Large intestine (tissue), 3 donors: ENCODE measurements at regions not wholly inside any gene's neighbourhood (a gene's known extent, or its start where the extent isn't known, plus 50 kb on each side); places are given as distances from the start of the nearest gene placed in this dataset.

Experiments used
- DNase-seq, 2 donors: peaks; one replicate each; pipeline versions ENCODE4 v3.0.0 to v3.0.0-alpha.2; 2013
- H3K27ac ChIP-seq: one replicate; pipeline ENCODE4 v1.5.1; 2013; ENCODE audit warnings: low read length
- H3K27me3 ChIP-seq: 2 replicates; pipeline ENCODE4 v1.6.1; 2013; ENCODE audit warnings: low read length; ENCODE audit not compliant: control insufficient read depth, insufficient read depth
- H3K36me3 ChIP-seq: 2 replicates; pipeline ENCODE4 v1.6.1; 2013; ENCODE audit warnings: low read length; ENCODE audit not compliant: control insufficient read depth, insufficient read depth
- H3K4me1 ChIP-seq: one replicate; pipeline ENCODE4 v1.6.1; 2013; ENCODE audit warnings: low read length; ENCODE audit not compliant: control insufficient read depth, insufficient read depth
- H3K4me3 ChIP-seq: one replicate; pipeline ENCODE4 v1.5.1; 2013; ENCODE audit warnings: low read length
- H3K9me3 ChIP-seq: one replicate; pipeline ENCODE4 v1.6.1; 2013; ENCODE audit warnings: mild to moderate bottlenecking, low read depth, low read length, moderate library complexity; ENCODE audit not compliant: control insufficient read depth
- WGBS: methylation state at CpG from one replicate; pipeline ENCODE4 v1.1.5; 2013; ENCODE audit warnings: low lambda C conversion rate; ENCODE audit not compliant: insufficient coverage; 5-methylcytosine and 5-hydroxymethylcytosine counted together

DNA sequence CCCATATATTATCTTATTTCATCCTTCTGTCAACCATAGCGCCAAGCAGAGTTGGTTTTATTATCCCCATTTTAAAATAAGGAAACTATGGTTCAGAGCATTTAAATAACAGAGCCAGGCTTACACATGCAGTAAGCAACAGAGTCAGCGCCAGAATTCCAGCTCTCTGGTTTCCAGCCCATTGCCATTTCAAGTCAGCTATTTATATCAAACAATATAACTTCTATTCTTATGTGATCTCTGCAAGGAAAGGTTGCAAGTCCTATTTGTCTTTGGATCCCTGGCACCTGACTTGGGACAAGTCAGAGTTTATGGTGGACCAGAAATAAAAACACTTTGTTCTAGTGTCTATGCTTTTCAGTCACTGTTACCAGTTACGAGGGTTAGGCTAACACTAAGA is 174.1 kb upstream of the EEA1 start:
- H3K36me3 ChIP-seq, result no peaks in the 10 kb centered on the region
- H3K27me3 ChIP-seq, result no peaks in the 10 kb centered on the region
- peak overlapping the region; percentile 67 for H3K27ac ChIP-seq
- no peak for DNase-seq
- H3K4me1 ChIP-seq, result peaks cover 27% of the 10 kb centered on the region
- H3K4me3 ChIP-seq, result no peak overlapping the region
- no peaks in the 10 kb centered on the region for H3K9me3 ChIP-seq
- no CpG with 5 or more reads among the region's 3 CpGs for WGBS

DNA sequence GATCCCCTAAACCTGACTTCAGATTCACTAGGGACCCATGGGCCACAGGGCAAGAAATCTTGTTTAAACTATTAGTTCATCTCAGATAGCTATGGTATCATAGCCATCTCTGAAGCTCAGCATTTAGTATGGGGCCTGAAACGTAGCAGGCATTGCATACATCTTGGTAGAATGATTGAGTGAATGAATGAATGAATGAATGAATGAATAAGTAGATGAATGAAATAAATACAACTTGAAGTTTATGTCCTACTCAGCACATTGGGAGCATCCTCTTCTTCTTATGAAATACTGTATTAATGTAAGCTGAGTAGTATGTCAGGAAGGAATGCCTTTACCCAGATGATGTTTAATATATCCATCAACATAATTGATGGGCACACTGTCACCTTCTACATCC is 175.4 kb upstream of the EEA1 start:
- Histone ChIP-seq H3K27ac (no peak overlapping the region), H3K36me3 (no peaks in the 10 kb centered on the region), H3K4me3 (no peak overlapping the region), H3K9me3 (no peaks in the 10 kb centered on the region), H3K27me3 (no peaks in the 10 kb centered on the region), H3K4me1 (peaks cover 27% of the 10 kb centered on the region)
- no peak for DNase-seq
- WGBS, result no CpG with 5 or more reads among the region's 1 CpG

DNA sequence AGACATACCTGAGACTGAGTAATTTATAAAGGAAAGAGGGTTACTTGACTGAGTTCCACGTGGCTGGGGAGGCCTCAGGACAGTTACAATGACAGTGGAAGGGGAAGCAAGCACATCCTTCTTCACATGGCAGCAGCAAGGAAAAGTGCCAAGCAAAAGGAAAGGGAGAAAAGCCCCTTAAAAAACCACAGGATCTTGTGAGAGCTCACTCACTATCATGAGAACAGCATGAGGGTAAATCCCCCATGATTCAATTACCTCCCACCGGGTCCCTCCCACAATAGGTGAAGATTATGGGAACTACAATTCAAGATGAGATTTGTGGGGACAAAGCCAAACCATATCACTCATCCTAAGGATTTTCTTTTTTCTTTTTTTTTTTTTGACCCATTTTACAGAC is 177.8 kb upstream of the EEA1 start:
- no peaks in the 10 kb centered on the region for H3K27me3 ChIP-seq
- WGBS, result no CpG with 5 or more reads among the region's 2 CpGs
- H3K27ac ChIP-seq, result no peak overlapping the region
- no peaks in the 10 kb centered on the region for H3K36me3 ChIP-seq
- H3K4me3 ChIP-seq, result no peak overlapping the region
- H3K9me3 ChIP-seq, result no peaks in the 10 kb centered on the region
- DNase-seq, result no peak
- H3K4me1 ChIP-seq, result peaks cover 12% of the 10 kb centered on the region

DNA sequence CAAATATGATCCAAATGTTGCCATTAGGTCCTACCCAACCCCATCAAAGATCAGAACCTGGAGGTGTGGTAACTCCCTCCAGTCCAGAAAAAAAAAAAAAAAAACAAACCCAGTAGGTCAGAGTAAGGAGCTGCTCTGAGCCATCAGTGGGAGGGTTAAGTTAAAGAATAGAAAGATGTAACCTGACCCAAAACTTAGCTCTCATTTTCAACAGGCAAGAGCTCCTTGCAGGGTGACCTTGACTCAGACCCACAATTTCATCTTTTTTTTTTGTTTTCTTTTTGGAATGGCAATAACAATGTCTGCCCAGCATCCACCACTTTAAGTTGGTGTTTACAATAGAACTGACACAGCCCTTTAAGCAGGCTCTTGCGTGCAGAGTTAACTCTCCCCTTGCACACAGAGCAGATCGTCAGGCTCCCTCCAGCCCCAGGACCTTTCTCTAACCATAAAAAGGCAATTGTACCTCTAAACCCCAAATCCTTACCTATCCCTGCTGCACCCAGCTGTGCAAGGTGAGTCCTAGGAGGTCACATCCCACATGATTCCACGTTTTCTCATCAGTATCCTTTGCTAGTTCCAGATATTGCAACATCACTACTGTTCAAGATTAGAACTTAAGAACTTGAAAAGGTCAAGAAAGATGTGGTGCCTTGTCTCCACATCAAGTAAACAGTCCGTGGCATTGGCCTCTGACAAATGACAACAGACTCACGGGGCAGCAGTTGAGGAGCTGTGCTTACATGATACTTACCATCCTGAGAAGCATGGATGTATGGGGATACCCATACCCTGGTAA is 178.6 kb upstream of the EEA1 start:
- H3K27ac ChIP-seq, result no peak overlapping the region
- H3K27me3 ChIP-seq, result no peaks in the 10 kb centered on the region
- WGBS, result no CpG with 5 or more reads among the region's 5 CpGs
- H3K36me3 ChIP-seq, result no peaks in the 10 kb centered on the region
- no peak overlapping the region for H3K4me3 ChIP-seq
- no peaks in the 10 kb centered on the region for H3K9me3 ChIP-seq
- no peak for DNase-seq
- H3K4me1 ChIP-seq, result peaks cover 8% of the 10 kb centered on the region

DNA sequence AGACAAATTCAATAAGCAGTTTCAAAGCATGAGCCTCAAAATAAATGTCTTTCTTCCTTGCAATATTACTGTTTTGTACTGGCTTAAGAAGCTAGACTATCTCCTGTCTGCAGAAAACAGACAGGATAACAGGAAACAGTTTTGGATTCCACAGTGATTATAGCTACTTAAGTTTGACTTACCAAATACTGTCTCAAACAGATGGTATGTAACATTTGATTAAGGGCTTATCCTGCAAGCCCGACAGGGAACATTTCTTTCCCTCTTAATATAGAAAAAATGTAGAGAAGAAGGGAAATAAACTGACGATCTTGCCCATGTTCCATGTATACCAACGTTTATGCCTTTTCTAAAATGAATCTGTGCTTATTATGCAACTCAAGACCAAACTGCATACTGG is 179.9 kb upstream of the EEA1 start:
- DNase-seq, result no peak
- Histone ChIP-seq H3K9me3 (no peaks in the 10 kb centered on the region), H3K4me1 (no peaks in the 10 kb centered on the region), H3K27ac (no peak overlapping the region), H3K4me3 (no peak overlapping the region), H3K36me3 (no peaks in the 10 kb centered on the region), H3K27me3 (no peaks in the 10 kb centered on the region)
- 67% methylated on average over 1 of the region's 3 CpGs for WGBS

DNA sequence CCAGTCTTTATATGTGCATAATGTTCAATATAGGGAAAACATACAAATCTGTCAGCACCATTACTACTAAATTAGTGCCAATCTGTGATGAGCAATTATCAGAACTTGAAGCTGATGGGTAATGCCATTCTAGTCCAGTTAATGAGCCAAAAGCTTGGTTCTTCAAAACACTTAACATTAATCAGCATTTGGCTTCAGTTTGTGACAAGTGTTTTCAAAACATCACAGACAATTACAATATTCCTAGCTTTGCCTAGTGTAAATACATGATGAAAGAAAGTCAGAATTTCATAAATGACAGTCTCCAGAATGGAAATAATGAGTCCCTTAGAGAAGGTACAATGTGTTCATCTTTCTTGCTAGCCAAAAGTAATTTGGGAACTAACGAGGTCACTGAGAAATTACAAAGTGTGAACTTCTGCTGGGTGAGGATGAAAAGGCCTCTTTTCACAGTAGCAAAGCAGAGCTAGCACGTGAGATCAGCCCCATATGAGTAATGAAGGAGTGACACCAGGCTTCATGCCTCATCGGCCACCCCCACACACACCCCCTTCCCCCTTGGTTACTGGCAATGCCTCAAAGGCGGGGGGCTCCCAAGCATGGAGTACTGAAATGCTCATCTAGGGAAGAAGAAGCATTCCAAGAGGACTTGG is 180.6 kb upstream of the EEA1 start:
- Histone ChIP-seq H3K36me3 (no peaks in the 10 kb centered on the region), H3K27me3 (no peaks in the 10 kb centered on the region), H3K4me1 (no peaks in the 10 kb centered on the region), H3K27ac (no peak overlapping the region), H3K9me3 (no peaks in the 10 kb centered on the region), H3K4me3 (no peak overlapping the region)
- WGBS, result no CpG with 5 or more reads among the region's 4 CpGs
- DNase-seq, result no peak

DNA sequence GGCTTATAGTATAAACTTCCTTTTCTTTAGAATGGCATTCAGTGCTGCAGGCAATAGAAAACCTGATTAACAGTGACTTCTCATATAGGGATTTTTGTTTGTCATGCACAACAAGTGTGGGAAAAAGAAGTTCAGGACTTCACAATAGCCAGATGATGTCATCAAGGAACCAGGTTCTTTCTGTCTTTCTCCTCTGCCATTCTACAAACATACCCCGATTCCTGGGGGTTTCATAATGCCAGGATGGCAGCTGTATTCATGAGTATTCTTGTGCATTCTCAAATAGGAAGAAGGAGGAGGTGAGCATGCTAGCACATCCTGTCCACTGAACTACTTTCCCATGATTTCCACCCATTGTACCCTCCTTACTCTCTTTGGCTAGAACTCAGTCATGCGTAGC is 182.7 kb upstream of the EEA1 start:
- H3K9me3 ChIP-seq, result no peaks in the 10 kb centered on the region
- DNase-seq, result no peak
- no CpG with 5 or more reads among the region's 2 CpGs for WGBS
- H3K27me3 ChIP-seq, result no peaks in the 10 kb centered on the region
- no peaks in the 10 kb centered on the region for H3K36me3 ChIP-seq
- no peak overlapping the region for H3K4me3 ChIP-seq
- no peaks in the 10 kb centered on the region for H3K4me1 ChIP-seq
- no peak overlapping the region for H3K27ac ChIP-seq

DNA sequence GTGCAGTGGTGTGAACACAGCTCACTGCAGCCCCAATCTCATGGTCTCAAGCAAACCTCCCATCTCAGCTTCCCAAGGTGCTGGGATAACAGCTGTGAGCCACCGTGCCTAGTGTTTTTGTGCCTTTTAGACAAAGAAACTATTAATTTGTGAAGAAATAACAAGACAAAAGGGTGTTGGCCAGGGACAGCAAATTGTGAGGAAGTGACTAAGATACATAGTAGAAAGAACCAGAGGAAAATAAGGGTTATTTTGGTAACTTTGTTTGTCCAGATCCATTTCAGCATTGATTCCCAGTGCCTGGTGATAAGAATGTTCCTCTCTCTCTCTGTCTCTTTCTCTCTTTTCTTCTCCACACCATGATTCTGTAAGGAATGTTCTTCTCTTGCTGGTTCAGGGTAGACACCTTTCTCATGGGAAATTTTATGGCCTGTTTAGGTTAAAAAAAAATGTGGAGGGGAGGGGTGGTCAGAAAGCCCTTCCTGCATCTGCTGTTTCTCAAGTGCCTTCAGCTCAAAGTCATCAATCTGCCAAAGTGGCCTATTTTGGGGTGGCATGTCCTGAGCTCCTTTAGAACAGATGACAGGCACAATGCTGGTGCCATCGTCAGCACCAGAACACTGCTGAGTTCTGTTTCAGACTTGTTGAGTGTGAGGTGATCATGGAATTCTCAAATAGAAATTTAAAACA is 184.4 kb upstream of the EEA1 start:
- H3K4me3 ChIP-seq, result no peak overlapping the region
- WGBS, result no CpG with 5 or more reads among the region's 2 CpGs

DNA sequence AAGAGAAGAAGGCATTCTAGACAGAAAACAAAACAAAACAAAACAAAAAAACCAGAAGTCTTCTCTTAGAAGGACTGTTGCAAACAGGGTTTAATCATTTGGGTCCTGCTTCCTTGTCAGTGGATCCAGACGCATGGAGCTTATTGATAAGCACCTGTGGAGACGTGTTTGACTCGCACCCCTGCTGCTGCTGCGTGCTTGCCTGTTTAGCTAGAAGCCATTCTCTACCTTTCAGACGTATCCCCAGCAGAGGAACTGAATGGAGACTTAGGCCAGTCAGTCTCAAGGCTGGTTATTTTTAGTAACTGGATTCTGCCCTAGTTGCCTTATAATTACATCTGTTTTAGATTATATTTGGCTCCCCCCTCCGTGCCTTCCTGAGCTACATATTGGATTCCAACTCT is 186.1 kb upstream of the EEA1 start:
- H3K4me3 ChIP-seq, result no peak overlapping the region
- H3K4me1 ChIP-seq, result peaks cover 15% of the 10 kb centered on the region
- no peak for DNase-seq
- H3K27me3 ChIP-seq, result no peaks in the 10 kb centered on the region
- 57% methylated on average over 1 of the region's 6 CpGs for WGBS
- H3K9me3 ChIP-seq, result no peaks in the 10 kb centered on the region
- no peak overlapping the region for H3K27ac ChIP-seq
- no peaks in the 10 kb centered on the region for H3K36me3 ChIP-seq

More for the DNA sequence above, 184.4 kb upstream of the EEA1 start:
- Histone ChIP-seq H3K9me3 (no peaks in the 10 kb centered on the region), H3K27ac (no peak overlapping the region), H3K4me1 (no peaks in the 10 kb centered on the region), H3K27me3 (no peaks in the 10 kb centered on the region), H3K36me3 (no peaks in the 10 kb centered on the region)
- no peak for DNase-seq

DNA sequence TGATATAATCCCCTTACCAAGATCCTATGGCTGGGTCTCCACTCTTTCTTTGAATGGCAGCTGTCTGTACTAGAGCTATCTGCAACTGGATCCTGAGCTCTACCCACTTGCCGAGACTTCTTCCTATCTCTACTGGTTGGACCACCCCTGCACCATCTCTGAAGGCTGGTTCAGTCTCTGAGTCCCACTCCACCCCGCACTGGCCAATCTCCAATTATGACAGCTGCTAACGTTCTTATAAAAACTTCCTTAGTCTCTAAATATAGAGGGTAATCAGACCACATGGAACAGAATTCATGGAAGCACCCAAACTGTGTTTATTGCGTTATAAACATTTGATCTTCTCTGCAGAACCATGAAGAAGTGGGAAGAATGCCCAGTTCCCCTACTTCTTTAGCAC is 186.6 kb upstream of the EEA1 start:
- Histone ChIP-seq H3K4me3 (no peak overlapping the region), H3K27ac (no peak overlapping the region), H3K36me3 (no peaks in the 10 kb centered on the region), H3K4me1 (peaks cover 19% of the 10 kb centered on the region), H3K9me3 (no peaks in the 10 kb centered on the region), H3K27me3 (no peaks in the 10 kb centered on the region)
- no peak for DNase-seq
- WGBS, result no CpG with 5 or more reads among the region's 4 CpGs
